AG09309 (cell line): ENCODE measurements at regions not wholly inside any gene's neighbourhood (a gene's known extent, or its start where the extent isn't known, plus 50 kb on each side); places are given as distances from the start of the nearest gene placed in this dataset.

Experiments
- DNase-seq: peaks from one replicate; pipeline ENCODE4 v3.0.0-alpha.2; 2010; ENCODE audit warnings: low read depth
- H3K4me3 ChIP-seq: 2 replicates; pipeline ENCODE4 v1.5.1; 2011; ENCODE audit warnings: mild to moderate bottlenecking, low read depth, low read length, moderate library complexity; ENCODE audit not compliant: control insufficient read depth
- TF ChIP-seq, protein P1 (sequence below): IDR thresholded peaks from 2 replicates; pipeline ENCODE4 v1.5.1; 2011; ENCODE audit warnings: mild to moderate bottlenecking, low read depth, low read length, inconsistent platforms; ENCODE audit not compliant: insufficient read depth, control insufficient read depth; ENCODE audit errors: missing control alignments

DNA sequence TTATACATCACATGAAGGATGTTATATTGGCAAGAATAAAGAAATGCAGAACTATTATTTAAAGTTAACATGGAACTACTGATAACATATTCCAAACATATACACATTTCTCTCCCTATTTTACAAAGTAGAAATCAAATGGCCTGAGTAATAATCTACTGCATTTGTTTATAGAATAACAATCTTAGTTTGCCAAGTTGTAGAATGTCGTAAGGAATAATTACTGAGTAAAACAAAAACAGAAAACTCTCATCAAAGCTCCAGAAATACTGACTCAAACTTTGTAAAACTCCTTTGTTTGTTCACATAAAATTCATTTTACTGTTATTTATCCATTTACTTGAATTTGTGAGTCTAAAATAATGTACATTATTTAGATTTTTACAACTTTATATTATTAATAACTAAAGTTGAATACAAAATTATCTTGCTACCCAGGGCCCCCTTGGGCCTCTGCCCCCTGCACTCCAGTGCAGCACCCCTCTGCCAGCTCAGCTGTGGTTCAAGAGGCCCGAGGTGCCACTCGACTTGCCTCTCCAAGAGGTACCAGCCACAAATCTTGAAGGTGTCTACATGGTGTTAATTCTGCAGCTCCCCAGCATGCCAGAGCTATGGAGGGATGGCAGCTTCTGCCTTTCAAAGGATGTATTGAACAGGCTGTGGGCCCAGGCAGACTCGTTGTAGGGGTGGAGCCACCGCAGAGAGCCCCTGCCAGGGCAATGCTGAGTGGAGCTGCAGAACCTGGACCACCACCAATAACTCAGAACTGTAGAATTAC, 2819.7 kb downstream of the PCDH9 start:
- H3K4me3 ChIP-seq = no peak overlapping the region
- no peak for DNase-seq
- TF ChIP-seq, protein P1, sequence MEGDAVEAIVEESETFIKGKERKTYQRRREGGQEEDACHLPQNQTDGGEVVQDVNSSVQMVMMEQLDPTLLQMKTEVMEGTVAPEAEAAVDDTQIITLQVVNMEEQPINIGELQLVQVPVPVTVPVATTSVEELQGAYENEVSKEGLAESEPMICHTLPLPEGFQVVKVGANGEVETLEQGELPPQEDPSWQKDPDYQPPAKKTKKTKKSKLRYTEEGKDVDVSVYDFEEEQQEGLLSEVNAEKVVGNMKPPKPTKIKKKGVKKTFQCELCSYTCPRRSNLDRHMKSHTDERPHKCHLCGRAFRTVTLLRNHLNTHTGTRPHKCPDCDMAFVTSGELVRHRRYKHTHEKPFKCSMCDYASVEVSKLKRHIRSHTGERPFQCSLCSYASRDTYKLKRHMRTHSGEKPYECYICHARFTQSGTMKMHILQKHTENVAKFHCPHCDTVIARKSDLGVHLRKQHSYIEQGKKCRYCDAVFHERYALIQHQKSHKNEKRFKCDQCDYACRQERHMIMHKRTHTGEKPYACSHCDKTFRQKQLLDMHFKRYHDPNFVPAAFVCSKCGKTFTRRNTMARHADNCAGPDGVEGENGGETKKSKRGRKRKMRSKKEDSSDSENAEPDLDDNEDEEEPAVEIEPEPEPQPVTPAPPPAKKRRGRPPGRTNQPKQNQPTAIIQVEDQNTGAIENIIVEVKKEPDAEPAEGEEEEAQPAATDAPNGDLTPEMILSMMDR = no peak

DNA sequence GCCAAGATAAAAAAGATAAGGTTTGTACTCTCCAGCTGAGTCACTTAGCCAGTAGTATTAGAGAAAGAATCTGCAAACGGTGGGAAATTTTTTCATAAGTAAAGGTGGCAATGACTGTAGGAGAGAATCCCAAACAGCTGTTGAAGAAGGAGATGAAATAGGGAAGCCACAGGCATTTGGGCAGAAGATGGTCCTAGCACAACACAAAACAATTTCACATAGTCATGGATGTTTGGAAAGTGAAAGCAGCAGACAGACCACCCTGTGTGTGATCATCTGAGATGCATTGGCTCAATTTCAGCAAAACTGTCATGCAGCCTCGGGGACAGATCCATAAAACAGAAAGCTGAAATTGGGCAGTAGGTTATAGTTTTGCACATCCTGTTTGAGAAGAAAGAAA, 2832.4 kb downstream of the PCDH9 start:
- TF ChIP-seq, protein P1 = no peak
- no peak for DNase-seq
- H3K4me3 ChIP-seq = no peak overlapping the region

DNA sequence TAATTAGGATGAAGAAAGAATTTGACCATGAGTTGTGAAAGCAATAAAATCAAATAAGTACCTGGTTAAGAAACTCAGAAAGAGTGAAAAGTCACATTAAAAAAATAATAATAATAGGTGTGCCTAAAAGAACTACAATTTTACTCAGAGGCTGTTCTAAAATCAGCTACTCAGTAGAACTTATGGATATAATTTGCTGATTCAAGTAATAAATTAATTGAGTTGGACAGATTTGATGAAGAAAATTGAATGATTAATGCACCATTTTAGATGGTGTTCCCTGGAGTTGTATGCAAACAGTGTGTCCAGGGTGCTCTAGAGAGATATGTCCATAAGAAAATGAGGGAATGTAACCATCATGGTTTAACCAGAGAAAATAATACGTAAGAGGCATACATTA, 2852.5 kb downstream of the PCDH9 start:
- no peak overlapping the region for H3K4me3 ChIP-seq
- TF ChIP-seq, protein P1 = no peak
- DNase-seq = no peak

DNA sequence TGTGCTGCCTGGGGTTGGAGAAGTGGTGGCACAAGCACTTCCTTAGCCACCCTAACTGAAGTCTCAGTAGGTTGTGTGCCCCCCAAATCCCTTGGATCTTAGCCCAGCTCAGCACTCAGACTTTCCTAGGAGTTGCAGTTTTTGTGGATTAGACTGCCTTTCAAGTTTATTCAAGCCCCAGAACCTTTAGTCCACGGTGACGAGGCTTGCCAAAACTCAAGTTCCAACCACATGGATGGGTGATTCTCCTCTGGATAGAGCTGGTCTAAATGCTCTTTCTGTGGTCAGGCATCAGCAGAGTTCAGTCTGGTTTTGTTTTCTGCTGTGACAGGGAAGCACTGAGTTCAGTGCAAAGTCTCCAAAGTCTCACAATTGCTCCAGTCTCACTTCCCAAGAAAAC, 2858.7 kb downstream of the PCDH9 start:
- no peak for DNase-seq
- TF ChIP-seq, protein P1 = no peak
- H3K4me3 ChIP-seq = no peak overlapping the region

DNA sequence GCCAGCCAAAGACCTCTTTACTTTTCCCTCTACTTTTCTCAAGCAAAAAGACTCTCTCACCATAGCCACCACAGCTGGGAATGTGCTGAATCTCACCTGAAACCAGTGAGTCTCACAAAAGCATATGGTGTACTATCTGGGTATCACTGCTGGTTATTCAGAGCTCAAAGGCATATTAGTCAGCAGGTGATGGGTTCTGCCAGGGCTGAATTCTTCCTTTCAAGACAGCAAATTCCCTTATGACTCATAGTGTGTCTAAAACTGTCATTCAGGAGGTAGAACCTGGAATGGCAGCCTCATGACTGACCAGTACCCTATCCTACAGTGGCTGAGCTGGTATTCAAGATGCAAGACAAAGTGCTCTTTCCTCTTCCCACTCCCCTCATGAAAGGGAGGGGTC, 2859.1 kb downstream of the PCDH9 start:
- DNase-seq = no peak
- TF ChIP-seq, protein P1 = no peak
- no peak overlapping the region for H3K4me3 ChIP-seq

DNA sequence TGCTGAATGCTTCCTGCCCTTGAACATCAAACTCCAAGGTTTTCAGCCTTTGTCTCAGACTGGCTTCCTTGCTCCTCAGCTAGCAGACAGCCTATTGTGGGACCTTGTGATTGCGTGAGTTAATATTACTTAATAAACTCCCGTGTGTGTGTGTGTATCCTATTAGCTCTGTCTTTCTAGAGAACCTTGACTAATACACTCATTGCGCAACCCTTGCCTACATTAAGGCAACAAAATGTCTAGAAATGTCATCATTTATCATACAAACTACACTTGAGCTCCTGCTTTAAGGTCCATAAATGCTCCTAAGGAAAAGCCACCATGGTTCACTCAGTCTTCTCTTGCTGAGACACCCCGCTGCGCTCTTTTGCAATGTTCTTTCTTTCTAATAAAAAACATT, 2861.0 kb downstream of the PCDH9 start:
- TF ChIP-seq, protein P1 = no peak
- DNase-seq = no peak
- no peak overlapping the region for H3K4me3 ChIP-seq

DNA sequence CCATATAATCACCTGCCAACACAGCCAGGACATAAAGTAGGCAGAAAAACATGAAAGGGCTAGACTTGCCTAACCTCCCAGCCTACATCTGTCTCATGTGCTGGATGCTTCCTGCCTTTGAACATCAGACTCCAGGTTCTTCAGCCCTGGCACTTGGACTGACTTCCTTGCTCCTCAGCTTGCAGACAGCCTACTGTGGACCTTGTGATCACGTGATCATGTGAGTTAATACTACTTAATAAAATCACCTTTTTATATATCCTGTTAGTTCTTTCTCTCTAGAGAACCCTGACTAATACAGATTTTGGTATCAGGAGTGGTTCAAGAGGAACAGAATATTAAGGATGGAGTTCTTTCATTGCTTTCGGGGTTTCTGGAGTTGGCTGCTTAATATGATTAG, 2867.6 kb downstream of the PCDH9 start:
- TF ChIP-seq, protein P1 = no peak
- DNase-seq = no peak
- H3K4me3 ChIP-seq = no peak overlapping the region
